Endothelial cell of umbilical vein (primary cell): ENCODE measurements at regions not wholly inside any gene's neighbourhood (a gene's known extent, or its start where the extent isn't known, plus 50 kb on each side); places are given as distances from the start of the nearest gene placed in this dataset.

ENCODE experiments used
- BruUV-seq: library from RNA; stranded (reverse); fragments of 400-500 nt; replicated peaks from 2 replicates; lab custom pipeline; 2021; lab: Mats Ljungman, UMichigan
- CTCF ChIA-PET: fragments of 300-600, 350-600 bp; sonication (Branson Sonifier 250); formaldehyde crosslinking; loops from one replicate; lab custom pipeline; 2021; ENCODE audit warnings: antibody characterized with exemption, inconsistent platforms; lab: Charles Lee
- POLR2A ChIA-PET: fragments of 300-600, 350-600 bp; sonication (Branson Sonifier 250); formaldehyde crosslinking; loops from one replicate; lab custom pipeline; 2021; ENCODE audit warnings: antibody characterized with exemption, inconsistent platforms; lab: Charles Lee
- DNase-seq: peaks from one replicate; pipeline ENCODE4 v3.0.0-alpha.2; 2011; ENCODE audit warnings: low read depth, low spot score
- FAIRE-seq: peaks from 2 replicates; lab custom pipeline; 2011; peaks lifted over from hg19 to GRCh38; lab: Jason Lieb, UNC
- H2AFZ ChIP-seq: 2 replicates; pipeline ENCODE4 v1.6.0; 2012; ENCODE audit warnings: low read depth, low read length, control low read depth, inconsistent platforms
- H3K27ac ChIP-seq: 2 replicates; pipeline ENCODE4 v1.5.1; 2011; ENCODE audit warnings: low read depth, mild to moderate bottlenecking, control low read depth, low read length, moderate library complexity; ENCODE audit not compliant: insufficient read depth
- H3K27me3 ChIP-seq, 2 experiments: 2 replicates each; pipeline versions ENCODE4 v1.6.0 to v1.6.1; 2011; ENCODE audit warnings: low read length in 2 of 2, mixed read lengths in 1 of 2; ENCODE audit not compliant: control insufficient read depth in 2 of 2, insufficient read depth in 2 of 2
- H3K36me3 ChIP-seq, 2 experiments: 2 replicates in 1 of 2; 3 replicates in 1 of 2; pipeline ENCODE4 v1.5.1; 2011; ENCODE audit warnings: low read length in 2 of 2, mild to moderate bottlenecking in 1 of 2, moderate library complexity in 1 of 2; ENCODE audit not compliant: control insufficient read depth in 2 of 2, insufficient read depth in 2 of 2; ENCODE audit errors: extremely low read depth in 1 of 2
- H3K4me1 ChIP-seq: 3 replicates; pipeline ENCODE4 v1.5.1; 2011; ENCODE audit warnings: mild to moderate bottlenecking, low read length; ENCODE audit not compliant: control insufficient read depth, insufficient read depth; ENCODE audit errors: extremely low read depth
- H3K4me2 ChIP-seq: 2 replicates; pipeline ENCODE4 v1.6.1; 2011; ENCODE audit warnings: low read length, control low read depth, mixed read lengths; ENCODE audit not compliant: insufficient read depth
- H3K4me3 ChIP-seq, 3 experiments: fragments of 200-600 bp in 1 of 3; sonication (generic), shearing (Covaris generic) in 1 of 3; replicated peaks in 1 of 3; 2 replicates each; pipeline ENCODE4 v1.5.1; 2011 to 2016; ENCODE audit warnings: control low read depth in 3 of 3, low read length in 3 of 3, mild to moderate bottlenecking in 2 of 3, inconsistent platforms in 1 of 3, low read depth in 1 of 3, moderate library complexity in 1 of 3; ENCODE audit not compliant: insufficient read depth in 1 of 3
- H3K79me2 ChIP-seq: 2 replicates; pipeline ENCODE4 v1.6.0; 2012; ENCODE audit warnings: low read length, inconsistent platforms; ENCODE audit not compliant: control insufficient read depth, insufficient read depth
- H3K9ac ChIP-seq: replicated peaks from 2 replicates; pipeline ENCODE3; 2011; ENCODE audit warnings: low read length, control low read depth; ENCODE audit not compliant: insufficient read depth; ENCODE audit errors: extremely low read depth
- H3K9me1 ChIP-seq: replicated peaks from 3 replicates; pipeline ENCODE4 v1.6.0; 2011; ENCODE audit warnings: mild to moderate bottlenecking, low read length; ENCODE audit not compliant: control insufficient read depth, insufficient read depth; ENCODE audit errors: extremely low read depth
- H3K9me3 ChIP-seq: replicated peaks from 2 replicates; pipeline ENCODE4 v1.5.1; 2012; ENCODE audit warnings: low read length, inconsistent platforms; ENCODE audit not compliant: control insufficient read depth, insufficient read depth
- H4K20me1 ChIP-seq: replicated peaks from 2 replicates; pipeline ENCODE3; 2011; ENCODE audit warnings: mild to moderate bottlenecking, low read length; ENCODE audit not compliant: control insufficient read depth, insufficient read depth; ENCODE audit errors: extremely low read depth
- CTCF ChIP-seq, 2 donors: IDR thresholded peaks; 1 replicate in 1 of 2; 2 replicates in 1 of 2; pipeline ENCODE4 v1.5.1; 2011; ENCODE audit warnings: low read length in 2 of 2, mild to moderate bottlenecking in 2 of 2, moderate library complexity in 2 of 2, control low read depth in 1 of 2, inconsistent platforms in 1 of 2, low read depth in 1 of 2; ENCODE audit not compliant: insufficient read depth in 1 of 2; ENCODE audit errors: extremely low read depth in 1 of 2
- EZH2 ChIP-seq: IDR thresholded peaks from 2 replicates; pipeline ENCODE4 v1.6.1; 2012; ENCODE audit warnings: borderline replicate concordance, low read depth, mild to moderate bottlenecking, moderate library complexity, low read length, inconsistent platforms; ENCODE audit not compliant: severe bottlenecking
- FOS ChIP-seq: IDR thresholded peaks from 2 replicates; pipeline ENCODE4 v1.6.1; 2011; ENCODE audit warnings: mild to moderate bottlenecking, low read length, moderate library complexity, borderline replicate concordance; ENCODE audit not compliant: insufficient read depth
- GATA2 ChIP-seq: IDR thresholded peaks from 2 replicates; pipeline ENCODE4 v1.7.0; 2011; ENCODE audit warnings: low read depth, mild to moderate bottlenecking, moderate library complexity, mixed read lengths, low read length; ENCODE audit not compliant: insufficient read length, insufficient read depth
- JUN ChIP-seq: IDR thresholded peaks from 2 replicates; pipeline ENCODE4 v1.6.1; 2011; ENCODE audit warnings: borderline replicate concordance, low read depth; ENCODE audit not compliant: insufficient read length, insufficient read depth
- MAX ChIP-seq: IDR thresholded peaks from 2 replicates; pipeline ENCODE4 v1.6.1; 2011; ENCODE audit not compliant: insufficient read depth, insufficient read length
- MYC ChIP-seq: IDR thresholded peaks from one replicate; pipeline ENCODE4 v1.6.1; 2011; ENCODE audit warnings: mild to moderate bottlenecking, low read depth, low read length
- POLR2A ChIP-seq: IDR thresholded peaks from 2 replicates; pipeline ENCODE4 v1.6.1; 2012; ENCODE audit warnings: low read depth, mild to moderate bottlenecking, control low read depth, low read length
- POLR2AphosphoS5 ChIP-seq: IDR thresholded peaks from 2 replicates; pipeline ENCODE4 v1.6.1; 2012; ENCODE audit warnings: low read depth, mild to moderate bottlenecking, control low read depth, low read length, moderate library complexity; ENCODE audit not compliant: insufficient read depth
- dilution Hi-C: fragments of 300-500 bp; cut with MboI; formaldehyde crosslinking; loops from one replicate; pipeline ENCODE4 v1.15.0; 2019; ENCODE audit warnings: low sequenced_read_pairs; ENCODE audit not compliant: extremely low pct_ligation_motif_present
- intact Hi-C: fragments of 100-400 bp; cut with micrococcal nuclease; formaldehyde crosslinking; loops from one replicate; pipeline ENCODE4 v1.10.0; 2022

GRCh38 chr2:3115301-3116042 lies 262.1 kb downstream of the EIPR1 start:
- no peaks in the 10 kb centered on the region for H4K20me1 ChIP-seq
- no peaks in the 10 kb centered on the region for H3K36me3 ChIP-seq
- no peak overlapping the region for H3K27ac ChIP-seq
- no peaks in the 10 kb centered on the region for H3K79me2 ChIP-seq
- intact Hi-C loops: no loop called here
- no peak overlapping the region for H3K9ac ChIP-seq
- POLR2A ChIA-PET: no interaction called here
- no peaks in the 10 kb centered on the region for H3K4me1 ChIP-seq
- CTCF ChIA-PET: no interaction called here
- DNase-seq (no peak), FAIRE-seq (no peak)
- no peak overlapping the region for H3K4me2 ChIP-seq
- no peaks in the 10 kb centered on the region for H3K9me1 ChIP-seq
- no peak overlapping the region for H3K4me3 ChIP-seq
- no peaks in the 10 kb centered on the region for H3K27me3 ChIP-seq
- no TSS peak for BruUV-seq
- H3K9me3 ChIP-seq: no peaks in the 10 kb centered on the region
- dilution Hi-C loops: no loop called here
- H2AFZ ChIP-seq: no peak overlapping the region
- TF ChIP-seq GATA2 (no peak), POLR2AphosphoS5 (no peak), MYC (no peak), FOS (no peak), MAX (no peak), JUN (no peak), CTCF (IDR thresholded peaks at IDR 0.05; ENCODE audit: extremely low read depth in 1 of 2, insufficient read depth in 1 of 2, low read depth in 1 of 2, low read length in 2 of 2) (no peak), EZH2 (no peak), POLR2A (no peak)
